WTC11 (cell line): ENCODE measurements at regions not wholly inside any gene's neighbourhood (a gene's known extent, or its start where the extent isn't known, plus 50 kb on each side); places are given as distances from the start of the nearest gene placed in this dataset.

Source experiments
- ATAC-seq: fragments of 200-7000 bp; cut with Tn5 transposase; 2 replicates; pipeline ENCODE4 v1.10.0; 2021; ENCODE audit warnings: mild to moderate bottlenecking, moderate library complexity
- CTCF ChIA-PET: fragments of 300-600 bp; sonication (Branson Sonifier 250); formaldehyde crosslinking; loops from one replicate; lab custom pipeline; 2021; ENCODE audit warnings: antibody characterized with exemption; lab: Charles Lee
- POLR2A ChIA-PET: fragments of 350-600 bp; sonication (Branson Sonifier 250); formaldehyde crosslinking; loops from one replicate; lab custom pipeline; 2021; ENCODE audit warnings: antibody characterized with exemption; lab: Charles Lee
- DNase-seq: peaks from one replicate; pipeline ENCODE4 v3.0.0; 2021; ENCODE audit warnings: low spot score
- H3K27ac Mint-ChIP-seq: 2 replicates; pipeline ENCODE4 v1.8.0; 2021; ENCODE audit warnings: mixed read lengths
- H3K27me3 Mint-ChIP-seq: 2 replicates; pipeline ENCODE4 v1.8.0; 2021; ENCODE audit warnings: low read depth, mild to moderate bottlenecking, moderate library complexity, mixed read lengths
- H3K36me3 Mint-ChIP-seq: 2 replicates; pipeline ENCODE4 v1.8.0; 2021; ENCODE audit warnings: mixed read lengths
- H3K4me1 Mint-ChIP-seq: 2 replicates; pipeline ENCODE4 v1.8.0; 2022; ENCODE audit warnings: mixed read lengths
- H3K4me3 Mint-ChIP-seq: 2 replicates; pipeline ENCODE4 v1.8.0; 2021; ENCODE audit warnings: mild to moderate bottlenecking, moderate library complexity, mixed read lengths
- H3K9me3 Mint-ChIP-seq: 2 replicates; pipeline ENCODE4 v1.8.0; 2021; ENCODE audit warnings: mixed read lengths
- ATF2 ChIP-seq: sonication (generic); formaldehyde crosslinking; IDR thresholded peaks from 2 replicates; pipeline ENCODE4 v1.8.1; 2022; ENCODE audit warnings: low read depth, missing genetic modification reagents, borderline replicate concordance
- ATF3 ChIP-seq: sonication (generic); formaldehyde crosslinking; conservative IDR thresholded peaks from 2 replicates; pipeline ENCODE4 v1.8.1; 2022; ENCODE audit warnings: mild to moderate bottlenecking, missing genetic modification reagents
- E2F4 ChIP-seq: sonication (generic); formaldehyde crosslinking; IDR thresholded peaks from 2 replicates; pipeline ENCODE4 v1.8.1; 2022; ENCODE audit warnings: low read depth, mild to moderate bottlenecking, moderate library complexity, missing genetic modification reagents, borderline replicate concordance
- E2F5 ChIP-seq: sonication (generic); formaldehyde crosslinking; IDR thresholded peaks from 2 replicates; pipeline ENCODE4 v1.8.1; 2022; ENCODE audit warnings: mild to moderate bottlenecking, moderate library complexity, missing genetic modification reagents
- ETV6 ChIP-seq: sonication (generic); formaldehyde crosslinking; IDR thresholded peaks from 2 replicates; pipeline ENCODE4 v1.8.1; 2022; ENCODE audit warnings: mild to moderate bottlenecking, missing genetic modification reagents
- FOXP4 ChIP-seq: sonication (generic); formaldehyde crosslinking; IDR thresholded peaks from 2 replicates; pipeline ENCODE4 v1.8.0; 2022; ENCODE audit warnings: mild to moderate bottlenecking, missing genetic modification reagents
- GABPB1 ChIP-seq: sonication (generic); formaldehyde crosslinking; IDR thresholded peaks from 2 replicates; pipeline ENCODE4 v1.8.1; 2023; ENCODE audit warnings: mild to moderate bottlenecking, missing genetic modification reagents
- NFATC4 ChIP-seq: fragments of 250-450 bp; sonication (Bioruptor Pico); IDR thresholded peaks from 2 replicates; pipeline ENCODE4 v1.9.0; 2021; ENCODE audit warnings: mild to moderate bottlenecking
- ZBTB21 ChIP-seq: sonication (generic); formaldehyde crosslinking; IDR thresholded peaks from 2 replicates; pipeline ENCODE4 v1.8.1; 2023; ENCODE audit warnings: mild to moderate bottlenecking, missing genetic modification reagents, borderline replicate concordance
- ZNF532 ChIP-seq: fragments of 250-450 bp; sonication (Bioruptor Pico); IDR thresholded peaks from 2 replicates; pipeline ENCODE4 v1.9.0; 2021; ENCODE audit warnings: mild to moderate bottlenecking, borderline replicate concordance

- TF ChIP-seq GABPB1 (CRISPR knock-in tag), result no peak
- no peak for TF ChIP-seq E2F5
- TF ChIP-seq ETV6 (CRISPR knock-in tag), result no peak
- TF ChIP-seq ATF3 (CRISPR knock-in tag), result no peak
- TF ChIP-seq ZBTB21 (CRISPR knock-in tag), result no peak
- TF ChIP-seq NFATC4 (CRISPR knock-in tag), result no peak
- no peak for ATAC-seq
- DNase-seq, result no peak
- Mint-ChIP-seq H3K36me3 (no peaks in the 10 kb centered on the region), H3K27ac (no peak overlapping the region), H3K4me1 (peaks cover 30% of the 10 kb centered on the region), H3K4me3 (no peak overlapping the region), H3K27me3 (no peaks in the 10 kb centered on the region; the same call in 1 of the 2 replicates), H3K9me3 (no peaks in the 10 kb centered on the region)
- POLR2A ChIA-PET, result interaction anchor here (0.6 to 1.5 kb wide), 2 partner anchors 43 to 55 kb away, joined by 3 read pairs; no protein-coding TSS in a partner anchor
- CTCF ChIA-PET, result interaction anchor here (0.6 to 4.7 kb wide), 9 partner anchors 9 to 500 kb away, joined by 3 to 37 read pairs (median 3); no protein-coding TSS in a partner anchor
Measured at GRCh38 chr9:121556082-121556481, 56.4 kb upstream of the GGTA1 start.

GRCh38 chr9:121556580-121556979 is 56.9 kb upstream of the GGTA1 start:
- no peak for TF ChIP-seq E2F4 (CRISPR knock-in tag)
- no peak for TF ChIP-seq ATF3 (CRISPR knock-in tag)
- no peak for TF ChIP-seq ATF2
- no peak for TF ChIP-seq FOXP4 (CRISPR knock-in tag)
- no peak for TF ChIP-seq ZNF532 (CRISPR knock-in tag)
- DNase-seq (no peak), ATAC-seq (no peak)
- POLR2A ChIA-PET, result no interaction called here
- no peak overlapping the region for H3K4me3 Mint-ChIP-seq
- CTCF ChIA-PET, result interaction anchor here (0.5 to 4.7 kb wide), 9 partner anchors 10 to 374 kb away, joined by 3 to 37 read pairs (median 4); no protein-coding TSS in a partner anchor
- no peaks in the 10 kb centered on the region for H3K36me3 Mint-ChIP-seq
- H3K9me3 Mint-ChIP-seq, result no peaks in the 10 kb centered on the region
- H3K27ac Mint-ChIP-seq, result no peak overlapping the region
- H3K27me3 Mint-ChIP-seq, result no peaks in the 10 kb centered on the region; the same call in 1 of the 2 replicates
- peaks cover 28% of the 10 kb centered on the region for H3K4me1 Mint-ChIP-seq
